GM18499 (cell line): ENCODE measurements at regions not wholly inside any gene's neighbourhood (a gene's known extent, or its start where the extent isn't known, plus 50 kb on each side); places are given as distances from the start of the nearest gene placed in this dataset.

ENCODE experiments used
- ATAC-seq: cut with Tn5 transposase; IDR thresholded peaks from one replicate; pipeline ENCODE4 v1.9.1; 2021; ENCODE audit warnings: moderate number of reproducible peaks; ENCODE audit not compliant: insufficient read depth, unreplicated experiment

- no peak for ATAC-seq
These were observed 145.3 kb downstream of the FAM43A start for GRCh38 chr3:194830978-194831377.

- ATAC-seq, result no peak
These were observed 146.8 kb downstream of the FAM43A start for GRCh38 chr3:194832346-194833104.

- no peak for ATAC-seq
These were observed 147.6 kb downstream of the FAM43A start for GRCh38 chr3:194833114-194833910.

DNA sequence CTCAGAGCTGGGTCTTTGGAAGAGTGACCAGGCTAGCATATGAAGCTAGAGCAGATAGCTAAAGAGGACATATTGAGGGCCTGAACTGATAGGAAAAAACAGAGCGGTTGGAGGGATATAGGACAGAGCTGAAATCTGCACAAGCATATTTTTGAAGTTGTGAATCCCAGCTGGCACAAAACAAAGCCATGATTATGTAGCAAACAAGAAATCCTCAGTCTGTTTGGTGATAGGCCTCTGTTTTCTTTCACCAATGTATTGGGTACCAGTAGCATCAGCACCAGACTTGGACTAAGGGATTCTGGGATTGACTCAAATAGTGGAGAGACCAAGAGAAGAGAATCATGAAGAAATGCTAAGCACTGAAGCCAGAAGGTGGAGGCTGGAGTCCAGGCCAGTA, 151.0 kb downstream of the FAM43A start:
- no peak for ATAC-seq

DNA sequence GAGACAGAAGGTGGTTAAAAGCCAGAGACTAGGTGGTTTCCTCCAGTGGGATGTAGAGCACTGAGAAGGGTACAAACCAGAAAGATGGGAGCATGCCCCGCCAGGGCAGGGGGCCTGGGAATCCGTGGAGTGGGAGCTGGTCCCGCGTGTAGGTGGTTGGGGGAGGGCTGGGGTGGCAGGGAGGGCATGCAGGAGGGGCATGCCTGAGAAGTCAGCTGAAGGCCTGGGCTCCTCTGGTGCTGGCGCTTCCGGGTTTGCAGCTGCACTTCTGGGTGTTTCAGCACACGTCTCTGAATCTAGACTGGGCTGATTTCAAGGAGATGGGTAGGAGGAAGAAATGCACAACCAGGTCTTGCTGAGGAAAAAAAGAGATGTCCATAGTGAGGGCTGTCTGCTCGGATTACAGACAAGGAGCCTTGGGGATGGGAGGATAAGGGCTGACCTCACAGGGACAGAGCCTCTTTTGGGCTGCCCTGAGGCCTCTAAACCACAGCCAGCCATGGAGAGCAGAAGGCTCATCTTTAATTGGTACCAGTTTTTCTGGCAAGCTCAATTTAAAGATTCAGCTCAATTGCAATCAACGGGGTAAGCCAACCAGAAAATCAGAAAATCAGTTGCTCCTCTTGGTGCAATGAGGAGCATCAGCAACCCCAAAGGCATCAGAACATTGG, 151.9 kb downstream of the FAM43A start:
- ATAC-seq, result no peak

DNA sequence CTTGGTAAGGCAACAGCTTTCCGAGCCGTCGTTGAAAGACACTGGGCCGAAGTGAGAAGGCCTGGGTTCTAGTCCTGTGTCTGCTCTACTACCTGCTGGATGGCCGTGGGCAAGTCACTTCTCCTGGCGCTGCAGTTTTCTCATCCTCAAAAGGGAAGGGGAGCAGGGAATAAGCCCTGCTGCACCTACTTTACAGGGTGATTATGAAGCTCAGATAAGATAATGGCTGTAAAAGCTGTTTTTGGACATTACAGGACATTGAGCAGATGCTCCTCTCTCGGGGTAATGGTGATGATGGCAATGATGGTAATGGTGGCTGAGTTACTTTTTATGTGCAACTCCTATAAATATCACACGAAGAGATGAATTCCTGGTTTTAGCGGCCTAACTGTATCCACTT, 152.6 kb downstream of the FAM43A start:
- no peak for ATAC-seq

DNA sequence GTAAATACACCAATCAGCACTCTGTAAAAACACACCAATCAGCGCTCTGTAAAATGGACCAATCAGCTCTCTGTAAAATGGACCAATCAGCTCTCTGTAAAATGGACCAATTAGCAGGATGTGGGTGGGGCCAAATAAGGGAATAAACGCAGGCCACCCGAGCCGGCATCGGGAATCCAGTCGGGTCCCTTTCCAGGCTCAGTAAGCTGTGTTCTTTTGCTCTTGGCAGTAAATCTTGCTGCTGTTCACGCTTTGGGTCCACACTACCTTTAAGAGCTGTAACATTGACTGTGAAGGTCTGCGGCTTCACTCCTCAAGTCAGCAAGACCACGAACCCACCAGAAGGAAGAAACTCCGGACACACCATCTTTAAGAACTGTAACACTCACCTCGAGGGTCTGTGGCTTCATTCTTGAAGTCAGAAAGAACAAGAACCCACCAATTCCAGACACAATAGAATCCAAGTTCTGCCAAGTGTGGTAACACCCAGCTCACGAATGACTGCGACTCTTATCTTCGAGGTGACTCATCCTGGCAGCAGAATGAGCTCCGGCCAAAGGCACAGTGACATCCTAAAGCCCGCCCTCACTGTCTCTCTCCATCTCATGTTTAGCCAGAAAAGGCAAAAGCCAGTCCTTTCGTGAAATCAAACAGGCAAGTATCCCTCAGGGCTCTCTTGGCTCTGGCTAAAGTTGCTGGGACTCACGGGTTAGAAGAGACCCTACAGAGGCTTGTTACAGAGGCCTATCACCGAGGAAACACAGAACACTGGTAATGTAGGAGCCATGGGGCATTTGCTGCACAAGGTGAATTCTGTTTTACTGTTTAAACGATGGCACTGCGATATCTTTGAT, 155.2 kb downstream of the FAM43A start:
- ATAC-seq, result no peak

DNA sequence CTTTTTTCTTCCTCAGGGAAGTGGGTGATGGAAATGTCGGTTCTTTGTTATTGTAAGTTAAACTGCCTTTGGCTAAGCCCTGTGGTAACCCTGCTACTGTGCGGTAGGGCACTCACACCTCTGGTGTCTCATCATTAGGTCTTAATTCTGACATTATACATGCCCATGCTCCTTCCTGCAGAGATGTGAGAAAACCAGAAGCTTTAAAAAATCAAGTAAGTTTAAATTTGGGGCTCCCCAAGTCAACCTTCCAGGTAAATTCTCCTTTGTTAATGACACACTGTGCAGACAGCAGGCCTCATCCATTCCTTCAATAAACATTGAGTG, 155.8 kb downstream of the FAM43A start:
- ATAC-seq, result no peak

GRCh38 chr3:194843556-194843955, 157.9 kb downstream of the FAM43A start:
- no peak for ATAC-seq

DNA sequence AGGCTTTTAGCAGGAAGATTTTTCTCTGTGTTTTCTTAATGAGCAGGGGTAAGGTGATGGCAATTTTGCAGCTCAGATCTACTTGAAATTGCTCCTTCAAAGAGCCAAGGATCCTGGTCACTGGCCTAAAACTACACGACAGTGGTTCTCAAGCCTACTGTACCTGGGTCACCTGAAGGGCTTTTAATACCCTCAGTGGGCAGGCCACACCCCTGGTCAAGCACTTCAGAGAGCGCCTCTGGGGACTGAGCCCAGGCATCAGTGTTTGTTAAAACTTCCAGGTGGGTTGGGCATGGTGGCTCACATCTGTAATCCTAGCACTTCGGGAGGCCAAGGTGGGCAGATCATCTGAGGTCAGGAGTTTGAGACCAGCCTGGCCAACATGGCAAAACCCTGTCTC, 158.4 kb downstream of the FAM43A start:
- ATAC-seq, result no peak

DNA sequence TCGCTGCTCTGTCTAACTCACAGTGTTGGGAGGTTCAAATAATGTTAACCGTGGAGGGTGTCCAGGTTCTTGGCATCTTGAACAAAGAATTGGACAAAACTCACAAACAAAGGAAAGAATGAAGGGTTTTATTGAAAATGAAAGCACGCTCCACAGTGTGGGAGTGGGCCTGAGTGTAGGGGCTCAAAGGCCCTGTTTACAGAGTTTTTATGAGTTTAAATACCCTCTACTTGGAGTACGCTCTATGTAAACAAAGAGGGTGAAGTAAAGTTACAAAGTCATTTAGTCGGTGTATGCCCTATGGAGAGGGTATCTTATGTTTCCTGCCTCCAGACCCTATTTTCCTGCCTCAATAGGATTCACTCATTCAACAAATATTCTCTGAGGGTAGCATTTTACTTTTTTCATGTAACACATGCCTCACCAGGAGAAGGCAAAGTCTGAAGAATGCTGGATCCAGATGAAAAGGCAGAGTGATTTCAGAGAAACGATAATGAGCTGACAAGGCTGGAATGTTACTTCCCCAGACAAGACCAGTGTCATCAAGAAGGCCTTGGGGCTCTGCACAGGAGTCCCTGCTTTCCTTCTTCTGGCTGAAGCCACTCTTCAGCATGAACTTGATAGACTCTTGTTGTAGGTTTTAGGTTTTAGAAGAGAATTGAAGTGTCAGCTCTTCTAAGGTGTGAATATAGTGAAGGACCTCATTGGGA, 163.6 kb downstream of the FAM43A start:
- no peak for ATAC-seq

DNA sequence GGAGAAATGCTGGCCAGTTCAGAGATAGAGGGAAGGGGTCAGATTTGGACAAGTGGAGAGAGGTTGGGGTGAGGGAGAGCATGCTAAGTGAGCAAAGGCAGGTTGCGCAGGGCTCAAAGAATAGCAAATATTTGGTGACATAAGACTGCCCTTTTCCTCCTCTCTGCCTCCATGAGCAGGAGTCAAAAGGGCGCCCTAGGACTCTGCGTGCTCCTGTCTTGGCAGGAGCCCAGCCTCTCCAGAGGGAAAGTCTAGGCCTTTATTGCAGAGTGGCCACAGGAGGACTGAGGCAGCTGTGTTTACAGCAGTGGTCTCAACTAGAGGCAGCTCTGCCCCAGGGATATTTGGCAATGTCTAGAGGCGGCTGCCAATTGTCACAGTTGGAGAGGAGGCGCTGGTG, 165.6 kb downstream of the FAM43A start:
- no peak for ATAC-seq

GRCh38 chr3:194851941-194852340, 166.3 kb downstream of the FAM43A start:
- ATAC-seq, result no peak

DNA sequence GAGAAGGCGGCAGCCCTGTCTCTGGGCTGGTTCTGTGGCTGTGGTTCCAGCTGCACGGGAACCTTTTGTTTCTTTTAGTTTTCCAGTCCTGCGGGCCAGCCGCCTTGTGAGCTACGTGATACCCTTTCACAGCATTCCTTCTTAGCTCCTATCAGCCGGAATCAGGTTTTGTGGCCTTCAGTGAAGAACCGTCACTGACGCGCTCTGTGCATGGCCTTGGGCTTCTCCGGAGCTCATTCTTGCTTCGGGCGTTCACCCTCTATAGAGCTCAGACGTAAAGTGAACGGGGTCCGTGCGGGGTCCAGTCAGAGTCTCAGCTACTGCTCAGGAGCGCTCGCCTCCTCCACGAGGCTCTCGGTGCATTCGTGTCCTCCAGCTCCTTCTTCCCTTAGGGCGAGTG, 166.7 kb downstream of the FAM43A start:
- no peak for ATAC-seq

GRCh38 chr3:194852831-194853508, 167.3 kb downstream of the FAM43A start:
- ATAC-seq, result no peak

GRCh38 chr3:194854206-194854605, 168.5 kb downstream of the FAM43A start:
- ATAC-seq, result no peak

GRCh38 chr3:194854659-194855390, 169.1 kb downstream of the FAM43A start:
- ATAC-seq, result no peak

GRCh38 chr3:194856296-194856695, 170.6 kb downstream of the FAM43A start:
- no peak for ATAC-seq
